ENCODE measurements at regions not wholly inside any gene's neighbourhood (a gene's known extent, or its start where the extent isn't known, plus 50 kb on each side); places are given as distances from the start of the nearest gene placed in this dataset.

DNA sequence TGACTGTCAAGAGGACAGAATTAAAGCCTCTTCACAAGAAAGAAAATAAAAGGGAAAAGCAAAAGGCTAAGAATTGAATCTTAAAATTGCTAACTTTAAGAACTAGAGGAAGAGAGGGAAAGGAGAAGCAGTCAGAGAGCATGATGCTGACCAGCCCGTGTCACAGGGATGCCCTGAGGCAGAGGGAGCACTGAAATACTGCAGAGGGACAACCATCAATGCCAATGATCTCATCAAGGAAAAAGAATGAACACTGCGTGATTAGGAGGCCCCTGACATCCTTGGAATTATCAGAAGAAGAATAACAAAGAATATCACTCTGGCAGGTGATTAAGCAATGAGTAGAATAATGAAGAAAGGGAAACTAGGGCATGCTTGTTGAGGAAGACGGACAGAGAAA lies 252.2 kb upstream of the GRIP1 start:
- Histone ChIP-seq H3K27me3 (no peaks in the 10 kb centered on the region), H3K4me1 (no peaks in the 10 kb centered on the region), H3K27ac (no peak overlapping the region), H3K9me3 (no peaks in the 10 kb centered on the region), H3K36me3 (no peaks in the 10 kb centered on the region), H3K4me3 (no peak overlapping the region)
- DNase-seq (ENCODE audit: extremely low spot score in 2 of 2) = no peak
- intact Hi-C loops (cut with DNase I) = no loop called here
- TF ChIP-seq POLR2AphosphoS5 (IDR thresholded peaks at IDR 0.05; ENCODE audit: insufficient read depth in 1 of 2, low read depth in 1 of 2) (no peak), POLR2A (IDR thresholded peaks at IDR 0.05) (no peak)
- TF ChIP-seq, protein P1, sequence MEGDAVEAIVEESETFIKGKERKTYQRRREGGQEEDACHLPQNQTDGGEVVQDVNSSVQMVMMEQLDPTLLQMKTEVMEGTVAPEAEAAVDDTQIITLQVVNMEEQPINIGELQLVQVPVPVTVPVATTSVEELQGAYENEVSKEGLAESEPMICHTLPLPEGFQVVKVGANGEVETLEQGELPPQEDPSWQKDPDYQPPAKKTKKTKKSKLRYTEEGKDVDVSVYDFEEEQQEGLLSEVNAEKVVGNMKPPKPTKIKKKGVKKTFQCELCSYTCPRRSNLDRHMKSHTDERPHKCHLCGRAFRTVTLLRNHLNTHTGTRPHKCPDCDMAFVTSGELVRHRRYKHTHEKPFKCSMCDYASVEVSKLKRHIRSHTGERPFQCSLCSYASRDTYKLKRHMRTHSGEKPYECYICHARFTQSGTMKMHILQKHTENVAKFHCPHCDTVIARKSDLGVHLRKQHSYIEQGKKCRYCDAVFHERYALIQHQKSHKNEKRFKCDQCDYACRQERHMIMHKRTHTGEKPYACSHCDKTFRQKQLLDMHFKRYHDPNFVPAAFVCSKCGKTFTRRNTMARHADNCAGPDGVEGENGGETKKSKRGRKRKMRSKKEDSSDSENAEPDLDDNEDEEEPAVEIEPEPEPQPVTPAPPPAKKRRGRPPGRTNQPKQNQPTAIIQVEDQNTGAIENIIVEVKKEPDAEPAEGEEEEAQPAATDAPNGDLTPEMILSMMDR (IDR thresholded peaks at IDR 0.05) = no peak

DNA sequence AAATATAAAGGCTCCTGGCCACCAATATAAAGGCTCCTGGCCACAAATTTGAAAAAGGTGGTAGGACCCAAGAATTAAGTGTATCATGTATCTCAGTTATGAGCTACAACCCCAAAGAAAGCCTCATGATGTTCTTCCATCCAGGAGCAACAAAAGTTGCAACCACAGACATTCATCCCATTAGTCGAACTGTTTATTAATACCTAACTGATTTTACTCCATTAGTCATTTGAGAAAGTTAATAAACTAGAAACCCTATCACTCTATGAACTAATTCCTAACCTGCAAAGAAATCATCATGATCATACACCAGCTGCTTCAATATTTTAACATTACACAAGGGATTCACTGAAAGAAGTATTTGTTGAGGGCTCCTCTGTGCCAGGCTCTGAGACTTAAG lies 253.2 kb upstream of the GRIP1 start:
- intact Hi-C loops (cut with DNase I) = no loop called here
- Histone ChIP-seq H3K9me3 (no peaks in the 10 kb centered on the region), H3K27me3 (no peaks in the 10 kb centered on the region), H3K4me3 (no peak overlapping the region), H3K36me3 (no peaks in the 10 kb centered on the region), H3K27ac (no peak overlapping the region), H3K4me1 (no peaks in the 10 kb centered on the region)
- DNase-seq (ENCODE audit: extremely low spot score in 2 of 2) = no peak
- no peak for TF ChIP-seq POLR2AphosphoS5 (IDR thresholded peaks at IDR 0.05; ENCODE audit: insufficient read depth in 1 of 2, low read depth in 1 of 2)
- TF ChIP-seq, protein P1 (IDR thresholded peaks at IDR 0.05) = no peak
- no peak for TF ChIP-seq POLR2A (IDR thresholded peaks at IDR 0.05)

DNA sequence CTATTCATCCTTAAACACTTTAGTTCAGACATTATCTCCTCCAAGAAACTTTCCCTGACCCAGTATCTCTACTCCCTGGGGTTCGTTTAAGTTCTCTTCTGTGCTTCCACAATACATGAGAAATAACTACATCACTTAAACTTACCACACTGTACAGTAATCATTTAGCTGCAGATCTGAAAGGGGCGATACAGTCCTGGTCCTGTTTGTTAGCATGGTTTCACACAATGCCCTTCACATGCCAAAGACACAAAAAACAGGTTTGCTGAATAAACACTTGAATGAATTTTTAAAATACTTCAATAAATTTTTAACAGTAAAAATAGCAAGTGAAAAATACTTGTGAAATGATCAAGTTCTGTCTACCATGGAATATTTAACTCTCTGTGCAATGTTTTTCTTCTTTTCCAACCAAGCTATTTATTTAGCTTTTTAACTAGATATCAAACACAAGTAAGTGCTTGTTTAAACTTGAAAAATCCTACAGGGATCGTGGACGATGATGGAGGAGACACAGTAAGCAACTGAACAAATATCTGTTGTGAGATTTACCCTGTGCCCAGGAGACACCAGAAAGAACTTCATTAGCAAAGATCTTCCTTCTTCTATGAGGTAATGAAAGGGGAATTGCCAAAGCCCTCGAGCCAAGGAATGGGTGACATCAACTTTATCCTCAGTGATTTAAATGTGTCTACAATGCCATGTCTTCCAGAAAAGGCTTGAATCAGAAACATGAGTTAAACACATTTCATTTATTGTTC lies 255.6 kb upstream of the GRIP1 start:
- TF ChIP-seq POLR2AphosphoS5 (IDR thresholded peaks at IDR 0.05; ENCODE audit: insufficient read depth in 1 of 2, low read depth in 1 of 2) = no peak
- no peak for TF ChIP-seq POLR2A (IDR thresholded peaks at IDR 0.05)
- TF ChIP-seq, protein P1 (IDR thresholded peaks at IDR 0.05) = no peak
- no peaks in the 10 kb centered on the region for H3K9me3 ChIP-seq
- no peak overlapping the region for H3K27ac ChIP-seq
- H3K4me3 ChIP-seq = no peak overlapping the region
- intact Hi-C loops (cut with DNase I) = no loop called here
- no peaks in the 10 kb centered on the region for H3K36me3 ChIP-seq
- H3K4me1 ChIP-seq = no peaks in the 10 kb centered on the region
- H3K27me3 ChIP-seq = no peaks in the 10 kb centered on the region
- no peak for DNase-seq (ENCODE audit: extremely low spot score in 2 of 2)

DNA sequence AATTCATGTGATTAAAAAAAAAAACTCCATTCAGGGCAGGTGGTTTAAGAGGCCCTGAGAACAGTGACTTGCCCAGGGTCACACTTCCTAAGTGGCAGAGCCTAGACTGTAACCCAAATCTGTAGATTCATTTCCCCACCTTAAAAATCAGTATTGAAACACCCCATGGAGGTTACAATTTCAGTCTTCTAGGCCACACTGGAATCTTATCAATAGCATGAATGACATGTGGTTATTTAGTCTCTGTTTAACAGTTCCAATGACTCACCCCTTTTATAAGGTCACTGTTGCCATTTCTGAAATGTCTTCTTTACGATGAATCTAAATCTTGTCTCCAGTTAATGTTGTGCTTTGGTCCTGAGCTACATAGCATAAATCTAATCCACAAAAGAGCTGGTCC lies 262.3 kb upstream of the GRIP1 start:
- TF ChIP-seq, protein P1 (IDR thresholded peaks at IDR 0.05) = no peak
- TF ChIP-seq POLR2AphosphoS5 (IDR thresholded peaks at IDR 0.05; ENCODE audit: insufficient read depth in 1 of 2, low read depth in 1 of 2) (no peak), POLR2A (IDR thresholded peaks at IDR 0.05) (no peak)
- no peak for DNase-seq (ENCODE audit: extremely low spot score in 2 of 2)
- Histone ChIP-seq H3K27me3 (no peaks in the 10 kb centered on the region), H3K4me3 (no peak overlapping the region), H3K9me3 (no peaks in the 10 kb centered on the region), H3K36me3 (no peaks in the 10 kb centered on the region), H3K27ac (no peak overlapping the region), H3K4me1 (no peaks in the 10 kb centered on the region)
- intact Hi-C loops (cut with DNase I) = no loop called here

DNA sequence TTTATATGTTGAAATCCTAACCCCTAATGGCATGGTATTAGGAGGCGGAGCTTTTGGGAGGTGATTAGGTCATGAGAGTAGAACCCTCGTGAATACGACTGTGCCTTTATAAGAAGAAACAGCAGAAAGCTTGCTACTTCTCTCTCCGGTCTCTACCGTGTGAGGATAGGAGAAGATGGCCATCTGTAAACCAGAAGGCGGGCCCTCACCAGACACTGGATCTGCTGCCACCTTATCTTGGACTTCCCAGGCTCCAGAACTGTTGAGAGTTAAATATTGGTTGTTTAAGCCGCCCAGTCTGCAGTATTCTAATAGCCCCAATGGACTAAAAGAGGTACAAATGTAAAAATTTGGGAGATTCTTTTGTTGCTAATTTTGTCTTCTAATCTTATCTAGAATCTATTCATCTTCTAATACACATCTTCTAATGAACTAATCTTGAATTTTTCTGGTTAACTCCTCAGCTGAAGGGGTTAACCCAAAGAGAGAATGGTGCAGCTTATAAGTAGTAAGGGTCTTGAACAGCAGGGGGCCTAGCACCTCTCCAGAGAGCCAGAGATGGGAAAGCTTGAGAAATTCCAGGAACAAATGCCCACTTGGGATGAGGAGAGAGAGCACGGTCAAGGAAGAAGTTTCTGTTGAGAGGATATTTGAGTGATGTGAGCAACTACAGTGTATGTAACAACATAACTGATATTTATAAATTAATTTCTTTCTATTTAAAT lies 264.0 kb upstream of the GRIP1 start:
- no peaks in the 10 kb centered on the region for H3K36me3 ChIP-seq
- H3K4me3 ChIP-seq = no peak overlapping the region
- H3K27me3 ChIP-seq = no peaks in the 10 kb centered on the region
- no peaks in the 10 kb centered on the region for H3K9me3 ChIP-seq
- no peaks in the 10 kb centered on the region for H3K4me1 ChIP-seq
- TF ChIP-seq POLR2A (IDR thresholded peaks at IDR 0.05) (no peak), POLR2AphosphoS5 (IDR thresholded peaks at IDR 0.05; ENCODE audit: insufficient read depth in 1 of 2, low read depth in 1 of 2) (no peak)
- TF ChIP-seq, protein P1 (IDR thresholded peaks at IDR 0.05) = no peak
- H3K27ac ChIP-seq = no peak overlapping the region
- intact Hi-C loops (cut with DNase I) = no loop called here
- no peak for DNase-seq (ENCODE audit: extremely low spot score in 2 of 2)

All from vagina (tissue), 2 donors.